ENCODE measurements at regions not wholly inside any gene's neighbourhood (a gene's known extent, or its start where the extent isn't known, plus 50 kb on each side); places are given as distances from the start of the nearest gene placed in this dataset.

- H3K4me3 ChIP-seq, result no peak overlapping the region
- no peak for DNase-seq
- 90 to 99% (median 93%) methylated on average over 4 of the region's 4 CpGs for WGBS, 5 donors
- H3K27me3 ChIP-seq (replicated peaks in 1 of 7), result no peaks in the 10 kb centered on the region
- H3K27ac ChIP-seq, result no peak overlapping the region
- intact Hi-C loops (cut with DNase I; ENCODE audit: low total_unique reads), result no loop called here
- TF ChIP-seq POLR2AphosphoS5 (IDR thresholded peaks at IDR 0.05) (no peak), CTCF (IDR thresholded peaks at IDR 0.05 in 8 of 11, conservative IDR thresholded peaks at IDR 0.05 in 3 of 11) (no peak), POLR2A (IDR thresholded peaks at IDR 0.05) (no peak)
- H3K9me3 ChIP-seq, result no peaks in the 10 kb centered on the region
- no peaks in the 10 kb centered on the region for H3K36me3 ChIP-seq
- no peaks in the 10 kb centered on the region for H3K4me1 ChIP-seq
Observed at GRCh38 chr2:41119489-41119888, 667.6 kb upstream of the SLC8A1 start.

GRCh38 chr2:41123341-41123740 lies 671.5 kb upstream of the SLC8A1 start:
- WGBS, 5 donors, result 43 to 73% (median 57%) methylated on average over 1 of the region's 1 CpG
- intact Hi-C loops (cut with DNase I; ENCODE audit: low total_unique reads), result no loop called here
- TF ChIP-seq POLR2A (IDR thresholded peaks at IDR 0.05) (no peak), POLR2AphosphoS5 (IDR thresholded peaks at IDR 0.05) (no peak), CTCF (IDR thresholded peaks at IDR 0.05 in 8 of 11, conservative IDR thresholded peaks at IDR 0.05 in 3 of 11) (no peak)
- DNase-seq, result no peak
- Histone ChIP-seq H3K36me3 (no peaks in the 10 kb centered on the region), H3K4me1 (no peaks in the 10 kb centered on the region), H3K4me3 (no peak overlapping the region), H3K27ac (no peak overlapping the region), H3K9me3 (peaks cover 0 to 8% (median 0%) of the 10 kb centered on the region in 8 donors), H3K27me3 (replicated peaks in 1 of 7) (no peaks in the 10 kb centered on the region)

- H3K4me1 ChIP-seq, result no peaks in the 10 kb centered on the region
- H3K4me3 ChIP-seq, result no peak overlapping the region
- intact Hi-C loops (cut with DNase I; ENCODE audit: low total_unique reads), result no loop called here
- H3K36me3 ChIP-seq, result no peaks in the 10 kb centered on the region
- H3K9me3 ChIP-seq, result peaks cover 0 to 8% (median 0%) of the 10 kb centered on the region in 8 donors
- no peak overlapping the region for H3K27ac ChIP-seq
- H3K27me3 ChIP-seq (replicated peaks in 1 of 7), result no peaks in the 10 kb centered on the region
- no peak for DNase-seq
- no peak for TF ChIP-seq CTCF (IDR thresholded peaks at IDR 0.05 in 8 of 11, conservative IDR thresholded peaks at IDR 0.05 in 3 of 11)
- no peak for TF ChIP-seq POLR2A (IDR thresholded peaks at IDR 0.05)
- TF ChIP-seq POLR2AphosphoS5 (IDR thresholded peaks at IDR 0.05), result no peak
- WGBS, 5 donors, result 69 to 83% (median 78%) methylated on average over 3 of the region's 3 CpGs
Observed at GRCh38 chr2:41127351-41127750, 675.5 kb upstream of the SLC8A1 start.

GRCh38 chr2:41129988-41130387 lies 678.1 kb upstream of the SLC8A1 start:
- intact Hi-C loops (cut with DNase I; ENCODE audit: low total_unique reads), result no loop called here
- DNase-seq, result no peak
- no peak overlapping the region for H3K27ac ChIP-seq

More at GRCh38 chr2:41129988-41130387, 678.1 kb upstream of the SLC8A1 start:
- no peak overlapping the region for H3K4me3 ChIP-seq
- no peaks in the 10 kb centered on the region for H3K27me3 ChIP-seq (replicated peaks in 1 of 7)
- WGBS, 5 donors, result 28 to 48% (median 38%) methylated on average over 3 of the region's 3 CpGs
- H3K9me3 ChIP-seq, result peaks cover 0 to 8% (median 0%) of the 10 kb centered on the region in 8 donors
- no peaks in the 10 kb centered on the region for H3K36me3 ChIP-seq
- no peak for TF ChIP-seq CTCF (IDR thresholded peaks at IDR 0.05 in 8 of 11, conservative IDR thresholded peaks at IDR 0.05 in 3 of 11)
- TF ChIP-seq POLR2AphosphoS5 (IDR thresholded peaks at IDR 0.05), result no peak
- no peak for TF ChIP-seq POLR2A (IDR thresholded peaks at IDR 0.05)
- no peaks in the 10 kb centered on the region for H3K4me1 ChIP-seq
